Osteoblast (primary cell): ENCODE measurements at regions not wholly inside any gene's neighbourhood (a gene's known extent, or its start where the extent isn't known, plus 50 kb on each side); places are given as distances from the start of the nearest gene placed in this dataset.

Experiments used
- DNase-seq: peaks from one replicate; pipeline ENCODE4 v3.0.0; 2011; ENCODE audit warnings: low spot score, mixed read lengths; ENCODE audit not compliant: insufficient read length; ENCODE audit errors: missing footprints
- H2AFZ ChIP-seq: 2 replicates; pipeline ENCODE4 v1.6.0; 2011; ENCODE audit warnings: mild to moderate bottlenecking, low read length
- H3K27ac ChIP-seq: 2 replicates; pipeline ENCODE4 v1.5.1; 2011; ENCODE audit warnings: mild to moderate bottlenecking, low read depth, low read length, moderate library complexity
- H3K27me3 ChIP-seq: 2 replicates; pipeline ENCODE4 v1.6.0; 2012; ENCODE audit warnings: mild to moderate bottlenecking, control low read depth, inconsistent platforms, low read length, moderate library complexity; ENCODE audit not compliant: insufficient read depth
- H3K36me3 ChIP-seq: 2 replicates; pipeline ENCODE4 v1.5.1; 2011; ENCODE audit warnings: mild to moderate bottlenecking, low read length, control low read depth, moderate library complexity; ENCODE audit not compliant: insufficient read depth
- H3K4me1 ChIP-seq: 2 replicates; pipeline ENCODE4 v1.5.1; 2011; ENCODE audit warnings: mild to moderate bottlenecking, low read length, control low read depth, moderate library complexity; ENCODE audit not compliant: insufficient read depth
- H3K4me2 ChIP-seq: 2 replicates; pipeline ENCODE4 v1.6.0; 2011; ENCODE audit warnings: mild to moderate bottlenecking, low read length; ENCODE audit not compliant: insufficient read depth
- H3K4me3 ChIP-seq: fragments of 200-600 bp; sonication (generic); 3 replicates; pipeline ENCODE4 v1.5.1; 2012; ENCODE audit warnings: mild to moderate bottlenecking, low read length, inconsistent platforms; ENCODE audit not compliant: insufficient read depth
- H3K79me2 ChIP-seq: 2 replicates; pipeline ENCODE4 v1.6.0; 2012; ENCODE audit warnings: mild to moderate bottlenecking, low read length, control low read depth, inconsistent platforms; ENCODE audit not compliant: insufficient read depth
- H3K9me3 ChIP-seq: 2 replicates; pipeline ENCODE4 v1.5.1; 2011; ENCODE audit warnings: low read depth, low read length, control low read depth
- H4K20me1 ChIP-seq: 2 replicates; pipeline ENCODE4 v1.6.0; 2012; ENCODE audit warnings: mild to moderate bottlenecking, low read length, control low read depth; ENCODE audit not compliant: insufficient read depth
- TF ChIP-seq, protein P1 (sequence below): IDR thresholded peaks from 2 replicates; pipeline ENCODE4 v1.5.1; 2011; ENCODE audit warnings: mild to moderate bottlenecking, low read depth, low read length, moderate library complexity; ENCODE audit errors: extremely low read depth

DNA sequence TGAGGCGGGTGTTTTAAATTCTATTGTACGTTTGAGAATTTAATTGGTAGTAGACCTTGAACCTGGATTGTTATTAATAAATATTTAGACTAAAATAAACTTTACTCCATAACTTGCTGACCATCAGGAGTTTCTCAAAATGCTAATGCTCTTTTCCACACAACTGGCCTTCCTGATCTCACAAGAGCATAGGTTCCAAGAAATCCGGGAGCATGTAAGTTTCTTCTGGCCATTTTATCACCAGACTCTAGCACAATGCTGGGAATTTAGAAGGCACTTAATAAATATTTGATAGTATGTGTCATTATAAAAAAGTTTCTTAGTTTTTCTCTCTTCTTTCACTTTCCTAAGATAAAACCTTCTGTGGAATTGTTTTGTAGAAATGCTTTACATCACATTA is 2047.1 kb downstream of the SUCLG1 start:
- no peaks in the 10 kb centered on the region for H4K20me1 ChIP-seq
- TF ChIP-seq, protein P1, sequence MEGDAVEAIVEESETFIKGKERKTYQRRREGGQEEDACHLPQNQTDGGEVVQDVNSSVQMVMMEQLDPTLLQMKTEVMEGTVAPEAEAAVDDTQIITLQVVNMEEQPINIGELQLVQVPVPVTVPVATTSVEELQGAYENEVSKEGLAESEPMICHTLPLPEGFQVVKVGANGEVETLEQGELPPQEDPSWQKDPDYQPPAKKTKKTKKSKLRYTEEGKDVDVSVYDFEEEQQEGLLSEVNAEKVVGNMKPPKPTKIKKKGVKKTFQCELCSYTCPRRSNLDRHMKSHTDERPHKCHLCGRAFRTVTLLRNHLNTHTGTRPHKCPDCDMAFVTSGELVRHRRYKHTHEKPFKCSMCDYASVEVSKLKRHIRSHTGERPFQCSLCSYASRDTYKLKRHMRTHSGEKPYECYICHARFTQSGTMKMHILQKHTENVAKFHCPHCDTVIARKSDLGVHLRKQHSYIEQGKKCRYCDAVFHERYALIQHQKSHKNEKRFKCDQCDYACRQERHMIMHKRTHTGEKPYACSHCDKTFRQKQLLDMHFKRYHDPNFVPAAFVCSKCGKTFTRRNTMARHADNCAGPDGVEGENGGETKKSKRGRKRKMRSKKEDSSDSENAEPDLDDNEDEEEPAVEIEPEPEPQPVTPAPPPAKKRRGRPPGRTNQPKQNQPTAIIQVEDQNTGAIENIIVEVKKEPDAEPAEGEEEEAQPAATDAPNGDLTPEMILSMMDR = no peak
- H3K27me3 ChIP-seq = no peaks in the 10 kb centered on the region
- H3K4me3 ChIP-seq = no peak overlapping the region
- no peaks in the 10 kb centered on the region for H3K36me3 ChIP-seq
- H2AFZ ChIP-seq = no peak overlapping the region
- no peaks in the 10 kb centered on the region for H3K9me3 ChIP-seq
- no peaks in the 10 kb centered on the region for H3K4me1 ChIP-seq
- no peaks in the 10 kb centered on the region for H3K79me2 ChIP-seq
- no peak for DNase-seq
- no peak overlapping the region for H3K27ac ChIP-seq
- no peak overlapping the region for H3K4me2 ChIP-seq

DNA sequence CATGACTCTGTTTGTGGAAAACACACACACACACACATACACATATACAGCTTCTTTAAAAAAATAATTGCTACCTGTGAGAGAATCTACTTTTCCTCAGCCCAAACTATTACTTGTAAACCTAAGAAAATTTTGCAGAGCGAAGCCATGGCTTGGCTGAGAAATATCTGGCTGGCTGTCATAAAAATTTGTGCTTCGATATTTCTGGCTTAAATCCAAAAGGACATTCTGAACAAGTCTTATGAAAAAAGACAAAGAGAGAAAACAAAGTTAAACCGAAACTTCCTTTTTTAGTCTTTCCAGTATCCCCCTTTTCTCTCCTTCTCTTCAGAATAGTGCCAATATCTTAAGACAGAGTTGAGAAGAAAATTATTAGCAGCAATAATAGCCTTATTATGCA is 2048.0 kb downstream of the SUCLG1 start:
- TF ChIP-seq, protein P1 = no peak
- H3K79me2 ChIP-seq = no peaks in the 10 kb centered on the region
- no peak overlapping the region for H2AFZ ChIP-seq
- no peak overlapping the region for H3K4me2 ChIP-seq
- H3K4me3 ChIP-seq = no peak overlapping the region
- no peak for DNase-seq
- no peaks in the 10 kb centered on the region for H3K36me3 ChIP-seq
- no peaks in the 10 kb centered on the region for H3K4me1 ChIP-seq
- no peaks in the 10 kb centered on the region for H3K9me3 ChIP-seq
- no peak overlapping the region for H3K27ac ChIP-seq
- H4K20me1 ChIP-seq = no peaks in the 10 kb centered on the region
- H3K27me3 ChIP-seq = no peaks in the 10 kb centered on the region

DNA sequence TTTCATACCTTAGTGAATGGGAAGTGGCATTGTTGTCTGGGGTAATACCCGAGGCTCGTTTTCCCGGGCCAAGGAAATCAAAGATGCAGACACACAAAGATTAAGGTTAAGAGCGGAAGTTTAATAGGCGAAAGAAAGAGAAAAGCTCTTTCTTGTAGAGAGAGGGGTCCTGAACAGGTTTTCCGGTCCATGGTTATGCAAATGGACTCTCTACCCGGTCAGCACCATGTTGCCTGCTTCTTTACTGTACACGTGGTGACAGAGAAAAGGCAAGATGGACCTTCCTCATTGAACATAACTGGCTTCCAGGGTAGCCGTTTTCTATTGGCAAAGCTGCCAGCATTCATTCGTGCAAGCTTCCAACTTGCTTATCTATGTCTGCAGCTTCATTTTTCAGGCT is 2063.5 kb downstream of the SUCLG1 start:
- H2AFZ ChIP-seq = no peak overlapping the region
- no peaks in the 10 kb centered on the region for H3K79me2 ChIP-seq
- no peak overlapping the region for H3K4me3 ChIP-seq
- no peak overlapping the region for H3K27ac ChIP-seq
- H4K20me1 ChIP-seq = no peaks in the 10 kb centered on the region
- no peak for DNase-seq
- H3K4me1 ChIP-seq = no peaks in the 10 kb centered on the region
- no peak overlapping the region for H3K4me2 ChIP-seq
- TF ChIP-seq, protein P1 = no peak
- H3K9me3 ChIP-seq = peaks cover 3% of the 10 kb centered on the region
- H3K36me3 ChIP-seq = no peaks in the 10 kb centered on the region
- H3K27me3 ChIP-seq = no peaks in the 10 kb centered on the region

DNA sequence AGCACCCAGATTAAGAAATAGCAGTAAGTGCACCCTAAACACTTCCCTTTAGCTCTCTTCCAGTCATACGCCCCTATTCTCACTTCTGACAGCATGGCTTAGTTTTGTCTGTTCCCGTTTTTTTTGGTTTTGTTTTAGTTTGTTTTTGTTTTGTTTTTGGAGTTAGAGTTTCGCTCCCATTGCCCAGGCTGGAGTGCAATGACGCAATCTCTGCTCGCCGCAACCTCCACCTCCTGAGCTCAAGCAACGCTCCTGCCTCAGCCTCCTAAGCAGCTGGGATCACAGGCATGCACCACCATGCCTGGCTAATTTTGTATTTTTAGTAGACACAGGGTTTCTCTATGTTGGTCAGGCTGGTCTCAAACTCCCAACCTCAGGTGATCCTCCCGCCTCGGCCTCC is 2067.7 kb downstream of the SUCLG1 start:
- no peak for DNase-seq
- Histone ChIP-seq H3K4me3 (no peak overlapping the region), H3K27ac (no peak overlapping the region), H3K9me3 (peaks cover 3% of the 10 kb centered on the region), H3K4me2 (no peak overlapping the region), H3K79me2 (no peaks in the 10 kb centered on the region), H3K36me3 (no peaks in the 10 kb centered on the region), H4K20me1 (no peaks in the 10 kb centered on the region), H2AFZ (no peak overlapping the region), H3K4me1 (no peaks in the 10 kb centered on the region), H3K27me3 (no peaks in the 10 kb centered on the region)
- TF ChIP-seq, protein P1 = no peak
